Middle frontal gyrus (tissue), 1 donor: ENCODE measurements at regions not wholly inside any gene's neighbourhood (a gene's known extent, or its start where the extent isn't known, plus 50 kb on each side); places are given as distances from the start of the nearest gene placed in this dataset.

Experiments
- DNase-seq: peaks from one replicate; pipeline ENCODE4 v3.0.0-alpha.2; 2015; ENCODE audit warnings: low spot score; ENCODE audit errors: extremely low spot score

GRCh38 chr4:81884986-81885385 lies 413.3 kb upstream of the RASGEF1B start:
- no peak for DNase-seq

GRCh38 chr4:81883530-81884450 lies 412.1 kb upstream of the RASGEF1B start:
- DNase-seq: no peak

- no peak for DNase-seq
Measured at GRCh38 chr4:81883004-81883403, 411.3 kb upstream of the RASGEF1B start.

GRCh38 chr4:81881855-81882621 lies 410.3 kb upstream of the RASGEF1B start:
- no peak for DNase-seq

GRCh38 chr4:81876106-81876505 lies 404.4 kb upstream of the RASGEF1B start:
- DNase-seq: no peak

GRCh38 chr4:81874661-81875515 lies 403.2 kb upstream of the RASGEF1B start:
- DNase-seq: peak; percentile 4

GRCh38 chr4:81870275-81870674 lies 398.6 kb upstream of the RASGEF1B start:
- DNase-seq: no peak

- DNase-seq: no peak
Measured at GRCh38 chr4:81860111-81860510, 388.4 kb upstream of the RASGEF1B start.

- no peak for DNase-seq
Measured at GRCh38 chr4:81854406-81854805, 382.7 kb upstream of the RASGEF1B start.

GRCh38 chr4:81852031-81852715 lies 380.5 kb upstream of the RASGEF1B start:
- no peak for DNase-seq

- no peak for DNase-seq
Measured at GRCh38 chr4:81850701-81851100, 379.0 kb upstream of the RASGEF1B start.

GRCh38 chr4:81845761-81846160 lies 374.1 kb upstream of the RASGEF1B start:
- no peak for DNase-seq

- no peak for DNase-seq
Measured at GRCh38 chr4:81845273-81845672, 373.6 kb upstream of the RASGEF1B start.

GRCh38 chr4:81844717-81845116 lies 373.0 kb upstream of the RASGEF1B start:
- peak; percentile 72 for DNase-seq

GRCh38 chr4:81839347-81840042 lies 367.8 kb upstream of the RASGEF1B start:
- DNase-seq: no peak

- no peak for DNase-seq
Measured at GRCh38 chr4:81838586-81838985, 366.9 kb upstream of the RASGEF1B start.

GRCh38 chr4:81836716-81837115 lies 365.0 kb upstream of the RASGEF1B start:
- no peak for DNase-seq

GRCh38 chr4:81833576-81833975 lies 361.9 kb upstream of the RASGEF1B start:
- no peak for DNase-seq

- DNase-seq: no peak
Measured at GRCh38 chr4:81828991-81829390, 357.3 kb upstream of the RASGEF1B start.

GRCh38 chr4:81827577-81828202 lies 356.0 kb upstream of the RASGEF1B start:
- DNase-seq: no peak
